Mesothelial cell of epicardium (in vitro differentiated cells): ENCODE measurements at regions not wholly inside any gene's neighbourhood (a gene's known extent, or its start where the extent isn't known, plus 50 kb on each side); places are given as distances from the start of the nearest gene placed in this dataset.
A peak's percentile ranks its signal among the peaks of the same experiment; 100 is the strongest.
"Not testable (repeated sequence)": the region's sequence is repeated elsewhere in the genome, so short reads cannot be mapped to it uniquely, and the experiment has no call there.

Experiments used
- DNase-seq, 2 experiments: peaks; one replicate each; pipeline ENCODE4 v3.0.0; 2021; ENCODE audit warnings: low spot score in 2 of 2; ENCODE audit not compliant: unreplicated experiment in 2 of 2
- H3K27ac Mint-ChIP-seq: 2 replicates; pipeline ENCODE4 v1.8.0; 2021; ENCODE audit warnings: mixed read lengths
- H3K27me3 Mint-ChIP-seq: 2 replicates; pipeline ENCODE4 v1.8.0; 2021; ENCODE audit warnings: low read depth, mixed read lengths
- H3K36me3 Mint-ChIP-seq: 2 replicates; pipeline ENCODE4 v1.8.0; 2021; ENCODE audit warnings: mixed read lengths
- H3K4me1 Mint-ChIP-seq: 2 replicates; pipeline ENCODE4 v1.8.0; 2021; ENCODE audit warnings: mixed read lengths
- H3K4me3 Mint-ChIP-seq: 2 replicates; pipeline ENCODE4 v1.8.0; 2021; ENCODE audit warnings: mild to moderate bottlenecking, moderate library complexity, mixed read lengths
- H3K9me3 Mint-ChIP-seq: 2 replicates; pipeline ENCODE4 v1.8.0; 2021; ENCODE audit warnings: mixed read lengths
- CTCF ChIP-seq: fragments of 200-600 bp; sonication (generic); IDR thresholded peaks from one replicate; pipeline ENCODE4 v1.5.0; 2021; ENCODE audit warnings: antibody characterized with exemption; ENCODE audit not compliant: unreplicated experiment

DNA sequence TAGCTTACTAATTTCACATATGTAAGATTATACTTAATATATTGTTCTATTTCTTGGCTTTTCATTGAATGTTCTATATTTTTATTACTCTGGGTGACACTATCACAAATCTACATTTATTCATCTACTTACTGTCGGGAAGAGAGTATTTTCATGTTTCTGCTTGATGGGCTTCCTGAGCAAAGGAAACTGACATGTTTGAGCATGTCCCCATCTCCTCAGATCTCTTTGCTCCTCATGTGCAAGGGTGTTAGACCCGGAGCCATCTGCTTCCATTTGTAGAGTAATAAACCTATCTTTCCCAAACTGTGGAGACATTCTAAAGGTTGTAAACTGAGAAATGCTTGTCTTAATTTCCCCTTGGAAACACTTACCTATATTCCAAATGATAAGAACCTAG is 103.5 kb downstream of the LSMEM1 start:
- no peak overlapping the region for H3K27ac Mint-ChIP-seq
- H3K4me3 Mint-ChIP-seq: no peak overlapping the region
- peaks cover 8% of the 10 kb centered on the region for H3K4me1 Mint-ChIP-seq
- H3K36me3 Mint-ChIP-seq: no peaks in the 10 kb centered on the region
- DNase-seq: no peak
- peaks cover 18% of the 10 kb centered on the region for H3K9me3 Mint-ChIP-seq
- no peaks in the 10 kb centered on the region for H3K27me3 Mint-ChIP-seq
- TF ChIP-seq CTCF: no peak

GRCh38 chr7:112587504-112587903 is 106.7 kb downstream of the LSMEM1 start:
- peaks cover 24% of the 10 kb centered on the region for H3K9me3 Mint-ChIP-seq

GRCh38 chr7:112592565-112593263 is 111.9 kb downstream of the LSMEM1 start:
- H3K27ac Mint-ChIP-seq, H3K4me3 Mint-ChIP-seq, DNase-seq, H3K36me3 Mint-ChIP-seq, H3K27me3 Mint-ChIP-seq: not testable (repeated sequence)
- peaks cover 26% of the 10 kb centered on the region for H3K4me1 Mint-ChIP-seq
- H3K9me3 Mint-ChIP-seq: peaks cover 20% of the 10 kb centered on the region

More at GRCh38 chr7:112587504-112587903, 106.7 kb downstream of the LSMEM1 start:
- Mint-ChIP-seq H3K36me3 (no peaks in the 10 kb centered on the region), H3K4me3 (no peak overlapping the region), H3K27ac (no peak overlapping the region), H3K4me1 (peaks cover 7% of the 10 kb centered on the region), H3K27me3 (no peaks in the 10 kb centered on the region)
- TF ChIP-seq CTCF: no peak
- DNase-seq: no peak

- no peak overlapping the region for H3K4me3 Mint-ChIP-seq
- H3K4me1 Mint-ChIP-seq: peaks cover 26% of the 10 kb centered on the region
- H3K36me3 Mint-ChIP-seq: no peaks in the 10 kb centered on the region
- no peak for DNase-seq
- no peaks in the 10 kb centered on the region for H3K27me3 Mint-ChIP-seq
- TF ChIP-seq CTCF: no peak
- peak overlapping the region; percentile 23 for H3K27ac Mint-ChIP-seq
- peaks cover 26% of the 10 kb centered on the region for H3K9me3 Mint-ChIP-seq
Measured at GRCh38 chr7:112594397-112594796, 113.6 kb downstream of the LSMEM1 start.

DNA sequence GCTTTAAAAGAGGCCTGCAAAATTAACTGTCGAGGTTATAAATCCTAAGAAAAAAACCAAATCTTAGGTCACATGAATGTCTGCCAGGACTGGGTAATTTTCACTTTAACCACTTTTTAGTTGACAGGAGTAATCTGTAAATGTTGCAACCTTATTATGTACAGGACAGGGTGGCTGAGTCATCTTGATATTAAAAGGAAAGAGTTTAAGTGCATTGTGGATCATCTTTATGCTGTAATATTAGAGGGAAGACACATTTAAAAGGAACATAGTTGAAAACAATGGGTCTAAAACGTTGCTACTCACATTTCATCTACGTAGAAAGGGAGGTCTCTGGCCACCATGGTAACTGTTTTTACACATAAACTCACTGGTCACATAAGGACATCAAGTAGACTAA is 115.5 kb downstream of the LSMEM1 start:
- Mint-ChIP-seq H3K27ac (no peak overlapping the region), H3K4me1 (peaks cover 26% of the 10 kb centered on the region), H3K27me3 (no peaks in the 10 kb centered on the region), H3K9me3 (peaks cover 29% of the 10 kb centered on the region), H3K36me3 (no peaks in the 10 kb centered on the region), H3K4me3 (no peak overlapping the region)
- TF ChIP-seq CTCF: no peak
- no peak for DNase-seq

DNA sequence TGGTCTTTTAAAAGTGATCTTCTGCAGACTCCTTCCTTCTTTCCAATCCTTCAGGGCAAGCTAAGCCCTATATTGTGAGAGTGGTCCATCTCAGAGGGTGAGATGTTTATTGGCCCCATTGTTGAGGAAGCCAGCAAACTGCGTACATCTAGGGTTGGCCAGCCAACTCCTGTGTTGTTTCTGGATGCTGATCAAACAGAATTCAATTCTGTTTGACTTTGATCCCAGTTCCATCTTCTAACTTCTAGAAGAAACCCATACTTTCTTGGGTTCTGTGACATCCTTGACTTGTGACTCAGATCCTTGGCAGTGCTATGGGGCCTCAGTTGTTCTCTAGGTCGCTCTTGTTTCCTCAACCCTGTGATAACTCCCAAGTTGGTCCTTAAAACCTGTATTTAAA is 116.2 kb downstream of the LSMEM1 start:
- Mint-ChIP-seq H3K4me1 (peaks cover 26% of the 10 kb centered on the region), H3K4me3 (no peak overlapping the region), H3K27me3 (no peaks in the 10 kb centered on the region), H3K9me3 (peaks cover 31% of the 10 kb centered on the region), H3K36me3 (no peaks in the 10 kb centered on the region), H3K27ac (no peak overlapping the region)
- TF ChIP-seq CTCF: no peak
- no peak for DNase-seq
